ENCODE measurements at regions not wholly inside any gene's neighbourhood (a gene's known extent, or its start where the extent isn't known, plus 50 kb on each side); places are given as distances from the start of the nearest gene placed in this dataset.

DNA sequence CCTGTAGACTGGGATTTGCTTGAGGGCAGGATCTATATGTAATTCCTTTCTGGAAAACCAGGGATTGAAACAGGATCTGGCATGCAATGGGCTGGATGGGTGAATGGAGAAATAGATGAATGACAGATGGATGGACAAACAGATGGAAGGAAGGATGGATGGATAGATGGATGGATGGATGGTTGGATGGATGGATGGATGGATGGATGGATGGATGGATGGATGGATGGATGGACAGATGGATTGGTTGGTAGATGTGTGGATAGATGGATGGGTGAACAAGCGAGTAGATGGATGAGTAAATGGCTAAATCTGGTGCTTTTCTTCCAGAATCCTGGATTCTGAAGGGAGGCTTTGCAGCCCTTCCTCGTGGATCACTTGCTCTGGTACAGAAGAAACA, 162.5 kb upstream of the SMIM23 start:
- TF ChIP-seq, protein P1, sequence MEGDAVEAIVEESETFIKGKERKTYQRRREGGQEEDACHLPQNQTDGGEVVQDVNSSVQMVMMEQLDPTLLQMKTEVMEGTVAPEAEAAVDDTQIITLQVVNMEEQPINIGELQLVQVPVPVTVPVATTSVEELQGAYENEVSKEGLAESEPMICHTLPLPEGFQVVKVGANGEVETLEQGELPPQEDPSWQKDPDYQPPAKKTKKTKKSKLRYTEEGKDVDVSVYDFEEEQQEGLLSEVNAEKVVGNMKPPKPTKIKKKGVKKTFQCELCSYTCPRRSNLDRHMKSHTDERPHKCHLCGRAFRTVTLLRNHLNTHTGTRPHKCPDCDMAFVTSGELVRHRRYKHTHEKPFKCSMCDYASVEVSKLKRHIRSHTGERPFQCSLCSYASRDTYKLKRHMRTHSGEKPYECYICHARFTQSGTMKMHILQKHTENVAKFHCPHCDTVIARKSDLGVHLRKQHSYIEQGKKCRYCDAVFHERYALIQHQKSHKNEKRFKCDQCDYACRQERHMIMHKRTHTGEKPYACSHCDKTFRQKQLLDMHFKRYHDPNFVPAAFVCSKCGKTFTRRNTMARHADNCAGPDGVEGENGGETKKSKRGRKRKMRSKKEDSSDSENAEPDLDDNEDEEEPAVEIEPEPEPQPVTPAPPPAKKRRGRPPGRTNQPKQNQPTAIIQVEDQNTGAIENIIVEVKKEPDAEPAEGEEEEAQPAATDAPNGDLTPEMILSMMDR (IDR thresholded peaks at IDR 0.05) = no peak
- TF ChIP-seq POLR2A (IDR thresholded peaks at IDR 0.05) = no peak

Data from right lobe of liver (tissue), 4 donors.